Stomach (tissue), 8 donors: ENCODE measurements at regions not wholly inside any gene's neighbourhood (a gene's known extent, or its start where the extent isn't known, plus 50 kb on each side); places are given as distances from the start of the nearest gene placed in this dataset.

Experiments used
- DNase-seq, 2 donors: peaks; one replicate each; pipeline versions ENCODE4 v3.0.0 to v3.0.0-alpha.2; 2013 to 2019
- H3K27ac ChIP-seq, 5 donors: fragments of 200-600 bp in 4 of 5; sonication (generic) in 4 of 5; one replicate each; pipeline ENCODE4 v1.5.1; 2013 to 2019; ENCODE audit warnings: mild to moderate bottlenecking in 1 of 5, moderate library complexity in 1 of 5
- H3K27me3 ChIP-seq, 3 donors: fragments of 200-600 bp; sonication (generic); one replicate each; pipeline ENCODE4 v1.5.1; 2017 to 2019; ENCODE audit warnings: mixed run types in 1 of 3
- H3K36me3 ChIP-seq, 4 donors: fragments of 200-600 bp; sonication (generic); 1 replicate in 3 of 4; 2 replicates in 1 of 4; pipeline ENCODE4 v1.5.1; 2016 to 2019
- H3K4me1 ChIP-seq, 4 donors: fragments of 200-600 bp; sonication (generic); one replicate each; pipeline ENCODE4 v1.5.1; 2016 to 2019
- H3K4me3 ChIP-seq, 4 donors: fragments of 200-600 bp; sonication (generic) in 3 of 4; one replicate each; pipeline ENCODE4 v1.5.1; 2016 to 2019; ENCODE audit warnings: mild to moderate bottlenecking in 1 of 4
- H3K9me3 ChIP-seq, 4 donors: fragments of 200-600 bp; sonication (generic); one replicate each; pipeline ENCODE4 v1.5.1; 2016 to 2019
- CTCF ChIP-seq, 7 experiments: fragments of 450-650 bp in 4 of 7; fragments of 200-600 bp in 3 of 7; sonication (generic) in 3 of 7; IDR thresholded peaks; one replicate each; pipeline ENCODE4 v1.5.1; 2016 to 2019; ENCODE audit warnings: antibody characterized with exemption in 7 of 7, control low read depth in 2 of 7, mild to moderate bottlenecking in 1 of 7
- EP300 ChIP-seq: sonication (generic); formaldehyde crosslinking; IDR thresholded peaks from one replicate; pipeline ENCODE4 v1.6.1; 2017; ENCODE audit warnings: antibody characterized with exemption
- POLR2A ChIP-seq, 4 donors: fragments of 450-650 bp; IDR thresholded peaks; one replicate each; pipeline ENCODE4 v1.6.1; 2016; ENCODE audit warnings: antibody characterized with exemption in 4 of 4, control low read depth in 2 of 4, mild to moderate bottlenecking in 1 of 4, moderate library complexity in 1 of 4
- POLR2AphosphoS5 ChIP-seq, 3 donors: sonication (generic); formaldehyde crosslinking; IDR thresholded peaks; one replicate each; pipeline ENCODE4 v1.6.1; 2016; ENCODE audit warnings: antibody characterized with exemption in 3 of 3
- WGBS, 5 donors: extraction: QIAGEN DNeasy Blood & Tissue Kit in 3 of 5; methylation state at CpG; one replicate each; pipeline versions ENCODE4 v1.1.5 to v1.1.7; 2013 to 2018; 5-methylcytosine and 5-hydroxymethylcytosine counted together
- intact Hi-C: fragments of 100-400 bp; cut with DNase I; formaldehyde crosslinking; loops from one replicate; pipeline ENCODE4 v1.15.1; 2023; ENCODE audit warnings: low total_unique reads
- donor health status: healthy with polysubstance abuse.
- donor health status: Bipolar disorder and iron deficiency.
- donor health status: healthy.

GRCh38 chr13:105806628-105806920 lies 728.9 kb downstream of the EFNB2 start:
- intact Hi-C loops: no loop called here
- TF ChIP-seq CTCF (IDR thresholded peaks at IDR 0.05) (no peak), POLR2A (IDR thresholded peaks at IDR 0.05) (no peak), EP300 (no peak), POLR2AphosphoS5 (IDR thresholded peaks at IDR 0.05) (no peak)
- 33 to 48% (median 35%) methylated on average over 3 of the region's 3 CpGs for WGBS, 5 donors
- Histone ChIP-seq H3K9me3 (no peaks in the 10 kb centered on the region), H3K4me3 (no peak overlapping the region), H3K27ac (no peak overlapping the region), H3K27me3 (no peaks in the 10 kb centered on the region), H3K4me1 (peaks cover 0 to 7% (median 0%) of the 10 kb centered on the region in 4 donors), H3K36me3 (no peaks in the 10 kb centered on the region)
- DNase-seq: no peak

GRCh38 chr13:105805892-105806627 lies 729.4 kb downstream of the EFNB2 start:
- WGBS, 5 donors: 59 to 71% (median 62%) methylated on average over 6 of the region's 6 CpGs
- H3K9me3 ChIP-seq: no peaks in the 10 kb centered on the region
- no peaks in the 10 kb centered on the region for H3K27me3 ChIP-seq
- intact Hi-C loops: no loop called here
- no peak overlapping the region for H3K27ac ChIP-seq
- peaks cover 0 to 7% (median 0%) of the 10 kb centered on the region in 4 donors for H3K4me1 ChIP-seq
- no peak for TF ChIP-seq CTCF (IDR thresholded peaks at IDR 0.05)
- TF ChIP-seq POLR2A (IDR thresholded peaks at IDR 0.05): no peak
- no peak for TF ChIP-seq EP300
- no peak for TF ChIP-seq POLR2AphosphoS5 (IDR thresholded peaks at IDR 0.05)
- peak in 1 of 2 donors; percentile 75 for DNase-seq
- H3K36me3 ChIP-seq: no peaks in the 10 kb centered on the region
- no peak overlapping the region for H3K4me3 ChIP-seq

- Histone ChIP-seq H3K4me1 (peaks cover 0 to 7% (median 0%) of the 10 kb centered on the region in 4 donors), H3K4me3 (no peak overlapping the region), H3K36me3 (no peaks in the 10 kb centered on the region), H3K27ac (no peak overlapping the region), H3K9me3 (no peaks in the 10 kb centered on the region), H3K27me3 (no peaks in the 10 kb centered on the region)
- peak in 1 of 2 donors; percentile 46 for DNase-seq
- intact Hi-C loops: no loop called here
- 60 to 77% (median 68%) methylated on average over 3 of the region's 3 CpGs for WGBS, 5 donors
- TF ChIP-seq CTCF (IDR thresholded peaks at IDR 0.05) (no peak), POLR2AphosphoS5 (IDR thresholded peaks at IDR 0.05) (no peak), POLR2A (IDR thresholded peaks at IDR 0.05) (no peak), EP300 (no peak)
Measured at GRCh38 chr13:105804561-105805190, 730.8 kb downstream of the EFNB2 start.

GRCh38 chr13:105799155-105799554 lies 736.3 kb downstream of the EFNB2 start:
- DNase-seq: no peak
- TF ChIP-seq POLR2AphosphoS5 (IDR thresholded peaks at IDR 0.05) (no peak), EP300 (no peak), POLR2A (IDR thresholded peaks at IDR 0.05) (no peak), CTCF (IDR thresholded peaks at IDR 0.05) (no peak)
- Histone ChIP-seq H3K4me1 (no peaks in the 10 kb centered on the region), H3K27me3 (no peaks in the 10 kb centered on the region), H3K36me3 (no peaks in the 10 kb centered on the region), H3K27ac (no peak overlapping the region), H3K9me3 (no peaks in the 10 kb centered on the region), H3K4me3 (no peak overlapping the region)
- intact Hi-C loops: no loop called here
